ENCODE measurements at regions not wholly inside any gene's neighbourhood (a gene's known extent, or its start where the extent isn't known, plus 50 kb on each side); places are given as distances from the start of the nearest gene placed in this dataset.
"Not testable (repeated sequence)": the region's sequence is repeated elsewhere in the genome, so short reads cannot be mapped to it uniquely, and the experiment has no call there.

- DNase-seq (ENCODE audit: low read depth): not testable (repeated sequence)
These were observed 620.0 kb downstream of the PSAT1 start for GRCh38 chr9:78916884-78917283.

GRCh38 chr9:78918976-78919375, 622.1 kb downstream of the PSAT1 start:
- no peak for DNase-seq (ENCODE audit: low read depth)

GRCh38 chr9:78919701-78920100, 622.8 kb downstream of the PSAT1 start:
- DNase-seq (ENCODE audit: low read depth): no peak

DNA sequence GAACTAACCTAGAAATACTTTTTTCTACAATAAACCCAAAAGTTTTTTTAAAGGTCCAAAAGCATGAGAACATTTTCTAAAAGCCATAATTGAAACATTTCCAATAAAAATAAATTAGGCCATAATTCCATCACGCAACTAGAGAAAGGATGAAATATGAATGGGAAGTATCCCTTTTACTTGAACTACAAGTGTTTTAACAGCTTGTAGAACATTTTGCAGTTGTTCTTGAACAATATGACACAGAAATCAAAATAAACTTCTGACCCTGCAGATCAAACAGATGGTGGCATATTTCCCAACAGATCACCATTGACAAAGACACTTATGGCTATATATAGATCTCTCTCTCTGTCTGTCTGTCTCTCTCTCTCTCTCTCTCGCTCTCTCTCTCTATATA, 624.4 kb downstream of the PSAT1 start:
- no peak for DNase-seq (ENCODE audit: low read depth)

DNA sequence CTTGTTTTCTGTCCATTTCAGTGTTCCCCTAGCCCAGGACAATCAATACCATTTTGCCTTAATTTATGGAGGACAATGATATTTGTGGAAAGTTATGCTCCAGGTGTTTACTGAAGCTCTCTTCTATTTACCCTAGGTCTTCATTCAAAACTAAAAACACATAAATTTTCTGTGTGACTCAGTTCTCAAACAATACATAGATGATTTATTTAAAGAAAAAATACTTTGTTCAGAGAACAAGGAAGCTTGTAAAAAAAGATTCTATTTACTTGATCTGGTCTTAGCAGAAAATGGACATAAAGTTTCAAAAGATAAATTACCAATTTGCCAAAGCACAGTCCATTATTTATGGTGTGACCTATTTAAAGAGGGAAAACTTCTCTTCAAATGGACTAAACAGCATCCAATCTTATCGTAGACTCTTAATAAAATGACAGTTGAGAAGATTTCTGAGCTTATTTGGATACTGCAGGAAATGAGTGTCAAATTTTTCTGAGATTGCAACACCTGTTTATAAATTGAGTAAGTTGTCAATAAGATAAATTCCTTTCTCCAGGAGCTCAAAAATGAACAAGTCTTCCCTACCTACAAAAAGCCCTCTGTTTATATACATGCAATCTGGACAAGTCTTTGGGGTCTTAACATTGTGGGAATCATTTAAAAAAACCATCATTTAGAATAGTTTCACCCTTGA, 627.2 kb downstream of the PSAT1 start:
- no peak for DNase-seq (ENCODE audit: low read depth)

GRCh38 chr9:78927099-78927940, 630.4 kb downstream of the PSAT1 start:
- no peak for DNase-seq (ENCODE audit: low read depth)

DNA sequence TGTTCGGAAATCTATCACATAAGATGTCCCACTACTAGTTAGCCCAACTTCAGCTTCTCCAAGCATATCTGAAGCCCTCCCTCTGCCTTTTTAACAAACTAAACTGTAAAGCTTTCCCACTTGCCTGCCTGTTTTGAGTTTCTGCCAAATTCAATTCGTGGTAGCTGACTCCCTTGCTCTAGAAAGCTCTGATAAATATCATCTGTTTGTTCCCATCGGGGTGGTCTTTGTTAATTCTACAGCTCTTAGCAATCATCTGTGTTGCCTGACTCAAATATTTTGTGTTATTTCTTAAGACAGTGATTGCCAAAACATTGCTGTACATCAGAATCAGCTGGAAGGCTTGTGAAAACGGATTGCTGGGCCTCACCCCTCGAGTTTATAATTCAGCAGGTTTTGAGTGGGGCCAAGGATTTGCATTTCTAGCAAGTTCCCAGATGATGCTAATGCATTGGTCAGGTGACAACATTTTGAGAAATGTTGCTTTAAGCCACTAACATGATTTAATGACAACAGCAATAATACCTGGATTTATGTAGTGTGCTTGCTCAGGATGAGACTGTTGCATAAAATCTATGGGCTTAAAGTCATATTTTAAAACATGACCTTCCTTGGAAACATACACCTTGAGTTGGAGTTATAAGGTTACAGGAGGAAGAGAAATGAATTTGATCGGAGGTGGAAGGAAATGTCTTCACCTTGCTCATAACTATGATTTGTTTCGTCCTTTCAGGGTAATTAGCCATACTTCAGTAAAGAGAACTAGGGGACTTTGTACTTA, 631.9 kb downstream of the PSAT1 start:
- DNase-seq (ENCODE audit: low read depth): no peak

DNA sequence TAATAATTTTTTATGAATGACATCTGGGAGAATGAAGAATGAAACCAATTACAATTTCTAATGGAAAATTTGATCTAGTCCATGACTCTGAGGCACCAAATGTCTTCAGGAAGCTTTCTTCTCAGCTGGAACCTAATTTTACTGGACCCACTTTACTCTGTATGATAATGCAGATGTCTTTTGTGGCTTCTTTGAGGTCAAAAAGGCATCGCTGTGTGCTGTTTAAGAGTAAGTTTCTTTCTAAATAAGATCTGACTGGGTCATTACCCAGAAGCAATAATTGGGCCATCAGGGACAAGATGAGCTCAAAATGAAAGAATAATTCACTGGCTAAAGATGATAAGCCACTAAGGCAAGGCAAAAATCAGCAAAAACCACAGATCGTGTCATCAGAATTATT, 633.4 kb downstream of the PSAT1 start:
- no peak for DNase-seq (ENCODE audit: low read depth)

GRCh38 chr9:78932849-78933627, 636.1 kb downstream of the PSAT1 start:
- DNase-seq (ENCODE audit: low read depth): no peak

GRCh38 chr9:78934880-78935279, 636.9 kb upstream of the TLE4 start:
- no peak for DNase-seq (ENCODE audit: low read depth)

DNA sequence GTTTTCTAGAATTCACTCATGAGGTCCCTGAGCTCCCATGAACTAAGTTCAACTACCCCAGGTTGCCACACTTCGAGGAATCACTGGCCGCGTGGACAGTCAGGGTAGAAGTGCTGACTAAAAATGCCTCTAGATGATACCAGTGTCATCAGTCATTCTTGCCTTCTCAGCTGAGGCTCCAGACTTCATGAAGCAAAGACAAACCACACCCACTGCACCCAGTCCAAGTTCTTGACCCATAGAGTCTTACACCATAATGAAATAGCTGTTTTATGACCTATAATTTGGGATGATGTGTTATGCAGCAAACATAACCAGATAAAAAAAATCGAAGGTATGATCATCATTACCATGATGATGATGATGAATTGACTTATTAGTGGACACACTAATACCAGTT, 632.9 kb upstream of the TLE4 start:
- no peak for DNase-seq (ENCODE audit: low read depth)

- no peak for DNase-seq (ENCODE audit: low read depth)
These were observed 632.3 kb upstream of the TLE4 start for GRCh38 chr9:78939311-78940065.

DNA sequence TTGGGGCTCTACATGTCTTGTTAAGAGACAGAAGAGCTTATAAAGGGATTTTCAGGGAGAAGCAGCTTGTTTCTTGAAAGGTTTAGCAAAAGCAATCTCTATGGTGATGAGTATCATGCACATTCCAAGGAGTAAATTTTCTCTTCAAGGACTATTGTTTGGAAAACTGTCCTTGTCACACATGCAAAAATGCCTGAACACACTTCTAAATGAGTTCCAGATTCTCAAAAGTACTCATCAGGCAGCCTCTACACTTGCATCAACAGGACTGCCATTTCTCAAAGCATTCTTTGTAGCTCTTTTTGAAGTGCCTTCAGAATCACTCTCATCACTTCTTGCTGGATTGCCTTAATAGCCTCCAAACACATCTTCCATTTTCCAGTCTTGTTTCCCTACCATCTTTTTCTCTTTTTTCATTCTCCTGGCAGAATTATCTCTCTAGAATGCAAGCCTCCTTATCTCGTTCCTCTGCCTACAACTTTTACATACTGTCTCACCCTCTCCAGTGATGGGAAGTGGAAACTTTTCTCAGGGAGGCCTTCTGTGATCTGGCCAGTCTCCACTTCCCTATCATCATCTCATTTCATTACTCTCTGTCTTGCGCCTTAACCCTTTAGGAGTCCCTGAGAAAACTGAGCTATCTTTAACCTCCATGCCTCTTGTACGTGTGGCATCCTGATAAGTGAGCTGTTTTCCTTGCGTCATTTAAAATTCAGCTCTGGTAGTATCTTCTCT, 631.5 kb upstream of the TLE4 start:
- DNase-seq (ENCODE audit: low read depth): no peak

- DNase-seq (ENCODE audit: low read depth): no peak
These were observed 617.5 kb upstream of the TLE4 start for GRCh38 chr9:78954286-78954685.

DNA sequence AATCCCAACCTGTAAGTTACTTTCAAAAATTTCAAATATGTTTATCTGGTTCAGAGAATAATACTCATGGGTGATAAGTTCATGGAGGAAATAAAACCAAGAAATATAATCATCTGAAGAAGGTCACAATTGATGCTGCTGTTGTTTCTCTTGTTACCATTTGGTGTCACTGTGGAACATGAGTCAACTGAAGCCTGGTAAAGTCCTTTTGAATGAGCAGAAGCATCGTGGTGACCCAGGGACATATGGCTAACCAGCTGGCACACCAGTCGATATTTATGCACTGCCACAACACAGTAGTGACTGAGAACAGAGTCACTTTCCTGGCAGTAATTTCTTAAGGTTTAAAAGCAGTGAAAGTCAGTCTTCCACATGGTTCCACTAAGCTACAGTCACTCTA, 612.9 kb upstream of the TLE4 start:
- DNase-seq (ENCODE audit: low read depth): no peak

DNA sequence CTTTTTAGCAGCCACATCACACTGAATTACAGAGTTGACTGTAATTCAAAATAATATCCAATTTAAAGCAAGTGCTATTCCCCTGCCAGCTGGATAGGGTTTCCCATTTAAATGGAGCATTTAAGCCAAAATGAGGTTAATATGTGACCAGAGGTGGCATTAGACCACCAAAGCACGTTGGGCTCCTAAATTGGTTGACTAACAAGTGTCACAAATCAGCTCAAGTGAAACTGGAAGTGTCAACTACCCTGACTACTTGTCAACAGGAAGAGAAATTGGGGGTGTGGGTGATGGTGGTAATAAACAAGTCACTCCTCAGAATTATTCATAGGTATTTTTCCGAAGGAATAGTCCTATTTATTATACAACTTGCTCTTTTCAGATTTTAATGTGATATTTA, 609.6 kb upstream of the TLE4 start:
- DNase-seq (ENCODE audit: low read depth): no peak

DNA sequence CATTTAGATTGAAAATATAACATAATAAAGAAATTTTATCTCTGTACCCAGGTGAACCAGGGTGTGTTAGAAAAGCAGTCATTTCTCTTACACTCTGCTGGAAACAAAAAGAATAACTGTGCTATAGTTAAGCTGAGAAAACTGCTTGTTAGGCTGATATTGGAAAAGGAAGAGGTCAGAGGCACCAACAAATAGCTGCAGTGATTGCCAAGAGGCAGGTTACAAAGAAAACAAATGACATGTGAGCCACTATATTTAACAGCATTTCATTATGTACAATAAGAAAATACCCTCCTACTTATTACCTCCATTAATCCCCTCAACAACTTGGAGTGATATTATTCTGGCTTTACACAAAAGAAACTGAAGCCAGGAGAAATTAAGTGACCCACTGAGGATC, 607.9 kb upstream of the TLE4 start:
- DNase-seq (ENCODE audit: low read depth): no peak

DNA sequence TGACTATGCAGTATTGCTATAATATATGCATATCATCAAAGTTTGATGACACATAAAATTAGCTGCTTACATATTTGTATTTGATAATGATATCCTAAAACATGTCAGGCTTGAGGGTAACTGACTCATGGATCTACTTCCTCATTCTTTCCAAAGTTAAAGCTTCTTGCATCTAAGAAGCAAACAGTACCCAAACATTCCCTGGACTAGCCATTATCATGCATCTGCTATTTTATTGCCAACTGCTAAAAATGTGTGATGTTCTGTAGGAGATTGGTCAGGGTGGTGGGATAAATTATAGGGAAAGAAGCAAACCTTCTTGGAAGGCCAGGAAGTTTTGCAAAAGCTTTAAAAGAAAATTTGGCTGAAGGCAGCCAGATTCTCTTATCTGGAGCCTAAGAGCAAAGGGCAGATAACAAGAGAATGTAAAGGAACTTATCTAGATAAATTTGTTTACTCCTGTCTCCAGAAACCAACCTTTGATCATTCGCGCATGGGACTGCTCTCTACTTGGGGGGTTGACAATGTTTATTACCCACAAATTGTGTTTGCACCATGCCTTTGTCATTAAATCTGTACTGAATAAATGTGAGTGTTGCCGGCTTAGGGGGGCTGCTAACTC, 604.1 kb upstream of the TLE4 start:
- DNase-seq (ENCODE audit: low read depth): no peak

GRCh38 chr9:78970375-78970774, 601.4 kb upstream of the TLE4 start:
- DNase-seq (ENCODE audit: low read depth): no peak

DNA sequence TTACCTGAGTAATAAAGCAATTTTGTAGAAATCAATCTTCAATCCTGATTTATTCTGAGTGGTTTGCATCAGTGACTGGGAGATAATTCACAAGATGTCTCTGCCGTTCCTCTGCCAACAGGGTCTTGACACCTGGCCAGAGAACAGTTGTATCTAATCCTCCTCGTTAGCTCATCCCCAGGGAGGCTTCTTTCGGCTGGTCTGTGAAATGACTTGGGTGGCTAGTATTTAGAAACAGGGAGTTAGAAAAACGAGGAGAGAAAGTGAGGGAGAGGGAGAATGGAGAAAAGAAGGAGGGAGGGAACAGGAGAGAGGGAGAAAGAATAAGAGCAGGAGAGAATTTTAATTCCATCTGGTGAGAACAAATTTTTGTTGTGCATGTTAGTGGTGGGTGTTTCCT, 600.2 kb upstream of the TLE4 start:
- DNase-seq (ENCODE audit: low read depth): no peak

Measured in activated T-cell treated with anti-CD3 and anti-CD28 coated beads for 1 hour (primary cell).